ENCODE measurements at regions not wholly inside any gene's neighbourhood (a gene's known extent, or its start where the extent isn't known, plus 50 kb on each side); places are given as distances from the start of the nearest gene placed in this dataset.

DNA sequence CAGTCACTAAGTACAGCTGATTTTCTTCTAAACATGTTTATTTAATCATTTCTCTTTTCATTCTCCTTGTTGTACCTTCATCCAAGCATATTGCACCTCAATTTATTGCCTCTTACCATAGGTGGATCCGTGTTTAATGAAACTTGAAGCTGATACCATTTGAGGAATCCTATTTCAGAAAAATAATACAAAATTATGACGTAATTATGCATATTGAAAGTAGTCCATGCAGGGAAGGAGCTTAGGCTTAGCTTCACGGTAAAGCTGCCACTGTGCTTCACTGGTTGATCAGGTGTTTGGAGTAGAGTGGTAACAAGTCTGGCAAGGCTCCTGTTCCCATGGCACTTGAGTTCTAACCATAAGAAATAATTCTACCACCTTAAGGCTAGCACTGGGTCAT is 61.0 kb upstream of the CLEC14A start:
- no peak overlapping the region for H3K4me3 Mint-ChIP-seq
- peaks cover 60% of the 10 kb centered on the region for H3K27me3 Mint-ChIP-seq (ENCODE audit: low read depth)
- H3K4me1 Mint-ChIP-seq = 0 out of 2 replicates have a peak, but pooled peaks cover 3% of the 10 kb centered on the region
- ChIA-PET CTCF (no interaction called here), POLR2A (no interaction called here)
- peaks cover 17% of the 10 kb centered on the region for H3K9me3 Mint-ChIP-seq
- no peak overlapping the region for H3K27ac Mint-ChIP-seq
- ATAC-seq (no peak), DNase-seq (ENCODE audit: low spot score) (no peak)
- peaks cover 15% of the 10 kb centered on the region for H3K36me3 Mint-ChIP-seq
- TF ChIP-seq AR (CRISPR knock-in tag; IDR thresholded peaks at IDR 0.05) (no peak), ZNF671 (CRISPR knock-in tag; IDR thresholded peaks at IDR 0.05) (no peak), ZNF317 (CRISPR knock-in tag; IDR thresholded peaks at IDR 0.05; ENCODE audit: borderline replicate concordance, low read depth) (no peak), ZNF219 (CRISPR knock-in tag; IDR thresholded peaks at IDR 0.05; ENCODE audit: borderline replicate concordance) (no peak), GRHL2 (CRISPR knock-in tag; IDR thresholded peaks at IDR 0.05; ENCODE audit: insufficient replicate concordance, severe bottlenecking) (no peak), TCF7 (CRISPR knock-in tag; IDR thresholded peaks at IDR 0.05; ENCODE audit: low read depth) (no peak), PRRX2 (CRISPR knock-in tag; IDR thresholded peaks at IDR 0.05) (no peak), EMX1 (CRISPR knock-in tag; IDR thresholded peaks at IDR 0.05) (no peak), ZNF396 (CRISPR knock-in tag; IDR thresholded peaks at IDR 0.05; ENCODE audit: borderline replicate concordance) (no peak), ARID4B (CRISPR knock-in tag; IDR thresholded peaks at IDR 0.05; ENCODE audit: borderline replicate concordance) (no peak), KAT7 (CRISPR knock-in tag; IDR thresholded peaks at IDR 0.05; ENCODE audit: borderline replicate concordance) (no peak), OVOL2 (CRISPR knock-in tag; IDR thresholded peaks at IDR 0.05; ENCODE audit: borderline replicate concordance) (no peak), CTCF (IDR thresholded peaks at IDR 0.05) (no peak)
- TF ChIP-seq, protein P1, sequence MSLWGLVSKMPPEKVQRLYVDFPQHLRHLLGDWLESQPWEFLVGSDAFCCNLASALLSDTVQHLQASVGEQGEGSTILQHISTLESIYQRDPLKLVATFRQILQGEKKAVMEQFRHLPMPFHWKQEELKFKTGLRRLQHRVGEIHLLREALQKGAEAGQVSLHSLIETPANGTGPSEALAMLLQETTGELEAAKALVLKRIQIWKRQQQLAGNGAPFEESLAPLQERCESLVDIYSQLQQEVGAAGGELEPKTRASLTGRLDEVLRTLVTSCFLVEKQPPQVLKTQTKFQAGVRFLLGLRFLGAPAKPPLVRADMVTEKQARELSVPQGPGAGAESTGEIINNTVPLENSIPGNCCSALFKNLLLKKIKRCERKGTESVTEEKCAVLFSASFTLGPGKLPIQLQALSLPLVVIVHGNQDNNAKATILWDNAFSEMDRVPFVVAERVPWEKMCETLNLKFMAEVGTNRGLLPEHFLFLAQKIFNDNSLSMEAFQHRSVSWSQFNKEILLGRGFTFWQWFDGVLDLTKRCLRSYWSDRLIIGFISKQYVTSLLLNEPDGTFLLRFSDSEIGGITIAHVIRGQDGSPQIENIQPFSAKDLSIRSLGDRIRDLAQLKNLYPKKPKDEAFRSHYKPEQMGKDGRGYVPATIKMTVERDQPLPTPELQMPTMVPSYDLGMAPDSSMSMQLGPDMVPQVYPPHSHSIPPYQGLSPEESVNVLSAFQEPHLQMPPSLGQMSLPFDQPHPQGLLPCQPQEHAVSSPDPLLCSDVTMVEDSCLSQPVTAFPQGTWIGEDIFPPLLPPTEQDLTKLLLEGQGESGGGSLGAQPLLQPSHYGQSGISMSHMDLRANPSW (CRISPR knock-in tag; conservative IDR thresholded peaks at IDR 0.05; ENCODE audit: low read depth) = no peak
- TF ChIP-seq, protein P2, sequence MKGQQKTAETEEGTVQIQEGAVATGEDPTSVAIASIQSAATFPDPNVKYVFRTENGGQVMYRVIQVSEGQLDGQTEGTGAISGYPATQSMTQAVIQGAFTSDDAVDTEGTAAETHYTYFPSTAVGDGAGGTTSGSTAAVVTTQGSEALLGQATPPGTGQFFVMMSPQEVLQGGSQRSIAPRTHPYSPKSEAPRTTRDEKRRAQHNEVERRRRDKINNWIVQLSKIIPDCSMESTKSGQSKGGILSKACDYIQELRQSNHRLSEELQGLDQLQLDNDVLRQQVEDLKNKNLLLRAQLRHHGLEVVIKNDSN (CRISPR knock-in tag; IDR thresholded peaks at IDR 0.05) = no peak
- TF ChIP-seq, protein P3, sequence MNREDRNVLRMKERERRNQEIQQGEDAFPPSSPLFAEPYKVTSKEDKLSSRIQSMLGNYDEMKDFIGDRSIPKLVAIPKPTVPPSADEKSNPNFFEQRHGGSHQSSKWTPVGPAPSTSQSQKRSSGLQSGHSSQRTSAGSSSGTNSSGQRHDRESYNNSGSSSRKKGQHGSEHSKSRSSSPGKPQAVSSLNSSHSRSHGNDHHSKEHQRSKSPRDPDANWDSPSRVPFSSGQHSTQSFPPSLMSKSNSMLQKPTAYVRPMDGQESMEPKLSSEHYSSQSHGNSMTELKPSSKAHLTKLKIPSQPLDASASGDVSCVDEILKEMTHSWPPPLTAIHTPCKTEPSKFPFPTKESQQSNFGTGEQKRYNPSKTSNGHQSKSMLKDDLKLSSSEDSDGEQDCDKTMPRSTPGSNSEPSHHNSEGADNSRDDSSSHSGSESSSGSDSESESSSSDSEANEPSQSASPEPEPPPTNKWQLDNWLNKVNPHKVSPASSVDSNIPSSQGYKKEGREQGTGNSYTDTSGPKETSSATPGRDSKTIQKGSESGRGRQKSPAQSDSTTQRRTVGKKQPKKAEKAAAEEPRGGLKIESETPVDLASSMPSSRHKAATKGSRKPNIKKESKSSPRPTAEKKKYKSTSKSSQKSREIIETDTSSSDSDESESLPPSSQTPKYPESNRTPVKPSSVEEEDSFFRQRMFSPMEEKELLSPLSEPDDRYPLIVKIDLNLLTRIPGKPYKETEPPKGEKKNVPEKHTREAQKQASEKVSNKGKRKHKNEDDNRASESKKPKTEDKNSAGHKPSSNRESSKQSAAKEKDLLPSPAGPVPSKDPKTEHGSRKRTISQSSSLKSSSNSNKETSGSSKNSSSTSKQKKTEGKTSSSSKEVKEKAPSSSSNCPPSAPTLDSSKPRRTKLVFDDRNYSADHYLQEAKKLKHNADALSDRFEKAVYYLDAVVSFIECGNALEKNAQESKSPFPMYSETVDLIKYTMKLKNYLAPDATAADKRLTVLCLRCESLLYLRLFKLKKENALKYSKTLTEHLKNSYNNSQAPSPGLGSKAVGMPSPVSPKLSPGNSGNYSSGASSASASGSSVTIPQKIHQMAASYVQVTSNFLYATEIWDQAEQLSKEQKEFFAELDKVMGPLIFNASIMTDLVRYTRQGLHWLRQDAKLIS (CRISPR knock-in tag; IDR thresholded peaks at IDR 0.05; ENCODE audit: borderline replicate concordance) = no peak
- TF ChIP-seq, protein P4, sequence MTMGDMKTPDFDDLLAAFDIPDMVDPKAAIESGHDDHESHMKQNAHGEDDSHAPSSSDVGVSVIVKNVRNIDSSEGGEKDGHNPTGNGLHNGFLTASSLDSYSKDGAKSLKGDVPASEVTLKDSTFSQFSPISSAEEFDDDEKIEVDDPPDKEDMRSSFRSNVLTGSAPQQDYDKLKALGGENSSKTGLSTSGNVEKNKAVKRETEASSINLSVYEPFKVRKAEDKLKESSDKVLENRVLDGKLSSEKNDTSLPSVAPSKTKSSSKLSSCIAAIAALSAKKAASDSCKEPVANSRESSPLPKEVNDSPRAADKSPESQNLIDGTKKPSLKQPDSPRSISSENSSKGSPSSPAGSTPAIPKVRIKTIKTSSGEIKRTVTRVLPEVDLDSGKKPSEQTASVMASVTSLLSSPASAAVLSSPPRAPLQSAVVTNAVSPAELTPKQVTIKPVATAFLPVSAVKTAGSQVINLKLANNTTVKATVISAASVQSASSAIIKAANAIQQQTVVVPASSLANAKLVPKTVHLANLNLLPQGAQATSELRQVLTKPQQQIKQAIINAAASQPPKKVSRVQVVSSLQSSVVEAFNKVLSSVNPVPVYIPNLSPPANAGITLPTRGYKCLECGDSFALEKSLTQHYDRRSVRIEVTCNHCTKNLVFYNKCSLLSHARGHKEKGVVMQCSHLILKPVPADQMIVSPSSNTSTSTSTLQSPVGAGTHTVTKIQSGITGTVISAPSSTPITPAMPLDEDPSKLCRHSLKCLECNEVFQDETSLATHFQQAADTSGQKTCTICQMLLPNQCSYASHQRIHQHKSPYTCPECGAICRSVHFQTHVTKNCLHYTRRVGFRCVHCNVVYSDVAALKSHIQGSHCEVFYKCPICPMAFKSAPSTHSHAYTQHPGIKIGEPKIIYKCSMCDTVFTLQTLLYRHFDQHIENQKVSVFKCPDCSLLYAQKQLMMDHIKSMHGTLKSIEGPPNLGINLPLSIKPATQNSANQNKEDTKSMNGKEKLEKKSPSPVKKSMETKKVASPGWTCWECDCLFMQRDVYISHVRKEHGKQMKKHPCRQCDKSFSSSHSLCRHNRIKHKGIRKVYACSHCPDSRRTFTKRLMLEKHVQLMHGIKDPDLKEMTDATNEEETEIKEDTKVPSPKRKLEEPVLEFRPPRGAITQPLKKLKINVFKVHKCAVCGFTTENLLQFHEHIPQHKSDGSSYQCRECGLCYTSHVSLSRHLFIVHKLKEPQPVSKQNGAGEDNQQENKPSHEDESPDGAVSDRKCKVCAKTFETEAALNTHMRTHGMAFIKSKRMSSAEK (CRISPR knock-in tag; IDR thresholded peaks at IDR 0.05; ENCODE audit: borderline replicate concordance) = no peak

Data from WTC11 (cell line).